ENCODE measurements at regions not wholly inside any gene's neighbourhood (a gene's known extent, or its start where the extent isn't known, plus 50 kb on each side); places are given as distances from the start of the nearest gene placed in this dataset.

DNA sequence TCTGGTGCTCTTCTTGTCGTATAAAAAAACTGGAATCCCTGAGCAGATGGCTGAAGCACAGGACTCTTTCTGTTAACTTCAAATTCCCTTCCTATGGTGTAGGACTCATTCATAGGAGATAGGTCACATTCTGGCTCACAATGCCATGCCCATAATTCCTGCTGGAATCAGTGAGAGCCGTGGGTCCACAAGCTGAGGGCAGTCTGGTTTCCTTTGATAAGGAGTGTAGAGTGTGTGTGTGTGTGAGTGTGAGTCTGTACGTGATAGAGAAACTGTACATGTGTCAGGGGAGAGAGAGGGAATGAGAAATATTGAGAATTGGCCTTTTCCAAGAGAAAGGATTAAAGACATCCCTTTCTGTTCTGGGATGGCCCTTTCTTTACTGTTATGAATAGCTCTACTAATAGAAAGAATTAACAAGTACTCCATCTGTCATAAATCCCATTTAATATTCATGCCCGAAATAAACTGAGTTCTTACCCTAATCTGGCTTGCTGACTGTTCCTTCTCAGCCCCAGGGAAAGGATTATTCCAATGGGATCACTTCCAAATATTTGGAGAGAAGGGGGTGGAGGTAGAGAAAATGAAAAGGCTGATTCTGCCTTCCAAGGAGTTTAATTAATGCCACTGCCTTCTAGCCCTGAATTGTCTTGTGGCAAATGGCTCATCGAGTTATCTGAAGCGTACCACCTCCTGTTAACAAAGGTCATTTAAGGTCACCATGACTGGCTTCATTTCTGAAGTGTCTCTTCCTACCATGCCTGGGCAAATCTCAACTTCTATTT is 79.0 kb downstream of the TMX1 start:
- no peaks in the 10 kb centered on the region for H3K9me3 ChIP-seq (ENCODE audit: control insufficient read depth in 1 of 2, insufficient read depth in 1 of 2, low read depth in 1 of 2, low read length in 2 of 2)
- no peaks in the 10 kb centered on the region for H3K36me3 ChIP-seq (ENCODE audit: control insufficient read depth in 1 of 2, insufficient read depth in 2 of 2, low read length in 2 of 2)
- intact Hi-C loops (cut with micrococcal nuclease): no loop called here
- ATAC-seq (no peak), DNase-seq (ENCODE audit: low read depth, low spot score) (no peak)
- ChIA-PET CTCF (no interaction called here), POLR2A (no interaction called here), RAD21 (ENCODE audit: low non-redundant PET in 1 of 2, low total read pairs in 2 of 2, uncharacterized antibody in 2 of 2, unreplicated experiment in 2 of 2) (no interaction called here)
- no peaks in the 10 kb centered on the region for H3K79me2 ChIP-seq (ENCODE audit: insufficient read depth, low read length)
- TF ChIP-seq EGR1 (IDR thresholded peaks at IDR 0.05; ENCODE audit: low read depth) (no peak), CEBPB (IDR thresholded peaks at IDR 0.05; ENCODE audit: low read depth) (no peak), POLR2A (IDR thresholded peaks at IDR 0.05; ENCODE audit: borderline replicate concordance, extremely low read depth, insufficient read depth, insufficient read length) (no peak), ELF1 (IDR thresholded peaks at IDR 0.05; ENCODE audit: borderline replicate concordance, low read depth) (no peak), EZH2 (IDR thresholded peaks at IDR 0.05) (no peak), ZNF274 (IDR thresholded peaks at IDR 0.05; ENCODE audit: low read depth, low read length) (no peak), ZFX (IDR thresholded peaks at IDR 0.05) (no peak), JUND (IDR thresholded peaks at IDR 0.05) (no peak), TCF7L2 (IDR thresholded peaks at IDR 0.05; ENCODE audit: borderline replicate concordance, extremely low read depth, insufficient read depth, insufficient read length) (no peak), POLR2AphosphoS5 (IDR thresholded peaks at IDR 0.05; ENCODE audit: low read depth, low read length) (no peak), SP1 (IDR thresholded peaks at IDR 0.05; ENCODE audit: low read depth) (no peak), YY1 (IDR thresholded peaks at IDR 0.05; ENCODE audit: extremely low read depth, insufficient replicate concordance, low read depth, low read length) (no peak), CBX3 (IDR thresholded peaks at IDR 0.05; ENCODE audit: low read depth) (no peak)
- TF ChIP-seq, protein P1, sequence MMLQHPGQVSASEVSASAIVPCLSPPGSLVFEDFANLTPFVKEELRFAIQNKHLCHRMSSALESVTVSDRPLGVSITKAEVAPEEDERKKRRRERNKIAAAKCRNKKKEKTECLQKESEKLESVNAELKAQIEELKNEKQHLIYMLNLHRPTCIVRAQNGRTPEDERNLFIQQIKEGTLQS (IDR thresholded peaks at IDR 0.05): no peak
- TF ChIP-seq, protein P2, sequence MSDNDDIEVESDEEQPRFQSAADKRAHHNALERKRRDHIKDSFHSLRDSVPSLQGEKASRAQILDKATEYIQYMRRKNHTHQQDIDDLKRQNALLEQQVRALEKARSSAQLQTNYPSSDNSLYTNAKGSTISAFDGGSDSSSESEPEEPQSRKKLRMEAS (IDR thresholded peaks at IDR 0.05): no peak
- TF ChIP-seq, protein P3, sequence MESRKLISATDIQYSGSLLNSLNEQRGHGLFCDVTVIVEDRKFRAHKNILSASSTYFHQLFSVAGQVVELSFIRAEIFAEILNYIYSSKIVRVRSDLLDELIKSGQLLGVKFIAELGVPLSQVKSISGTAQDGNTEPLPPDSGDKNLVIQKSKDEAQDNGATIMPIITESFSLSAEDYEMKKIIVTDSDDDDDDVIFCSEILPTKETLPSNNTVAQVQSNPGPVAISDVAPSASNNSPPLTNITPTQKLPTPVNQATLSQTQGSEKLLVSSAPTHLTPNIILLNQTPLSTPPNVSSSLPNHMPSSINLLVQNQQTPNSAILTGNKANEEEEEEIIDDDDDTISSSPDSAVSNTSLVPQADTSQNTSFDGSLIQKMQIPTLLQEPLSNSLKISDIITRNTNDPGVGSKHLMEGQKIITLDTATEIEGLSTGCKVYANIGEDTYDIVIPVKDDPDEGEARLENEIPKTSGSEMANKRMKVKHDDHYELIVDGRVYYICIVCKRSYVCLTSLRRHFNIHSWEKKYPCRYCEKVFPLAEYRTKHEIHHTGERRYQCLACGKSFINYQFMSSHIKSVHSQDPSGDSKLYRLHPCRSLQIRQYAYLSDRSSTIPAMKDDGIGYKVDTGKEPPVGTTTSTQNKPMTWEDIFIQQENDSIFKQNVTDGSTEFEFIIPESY (IDR thresholded peaks at IDR 0.05; ENCODE audit: extremely low read depth, insufficient replicate concordance, low read length): no peak
- TF ChIP-seq, protein P4, sequence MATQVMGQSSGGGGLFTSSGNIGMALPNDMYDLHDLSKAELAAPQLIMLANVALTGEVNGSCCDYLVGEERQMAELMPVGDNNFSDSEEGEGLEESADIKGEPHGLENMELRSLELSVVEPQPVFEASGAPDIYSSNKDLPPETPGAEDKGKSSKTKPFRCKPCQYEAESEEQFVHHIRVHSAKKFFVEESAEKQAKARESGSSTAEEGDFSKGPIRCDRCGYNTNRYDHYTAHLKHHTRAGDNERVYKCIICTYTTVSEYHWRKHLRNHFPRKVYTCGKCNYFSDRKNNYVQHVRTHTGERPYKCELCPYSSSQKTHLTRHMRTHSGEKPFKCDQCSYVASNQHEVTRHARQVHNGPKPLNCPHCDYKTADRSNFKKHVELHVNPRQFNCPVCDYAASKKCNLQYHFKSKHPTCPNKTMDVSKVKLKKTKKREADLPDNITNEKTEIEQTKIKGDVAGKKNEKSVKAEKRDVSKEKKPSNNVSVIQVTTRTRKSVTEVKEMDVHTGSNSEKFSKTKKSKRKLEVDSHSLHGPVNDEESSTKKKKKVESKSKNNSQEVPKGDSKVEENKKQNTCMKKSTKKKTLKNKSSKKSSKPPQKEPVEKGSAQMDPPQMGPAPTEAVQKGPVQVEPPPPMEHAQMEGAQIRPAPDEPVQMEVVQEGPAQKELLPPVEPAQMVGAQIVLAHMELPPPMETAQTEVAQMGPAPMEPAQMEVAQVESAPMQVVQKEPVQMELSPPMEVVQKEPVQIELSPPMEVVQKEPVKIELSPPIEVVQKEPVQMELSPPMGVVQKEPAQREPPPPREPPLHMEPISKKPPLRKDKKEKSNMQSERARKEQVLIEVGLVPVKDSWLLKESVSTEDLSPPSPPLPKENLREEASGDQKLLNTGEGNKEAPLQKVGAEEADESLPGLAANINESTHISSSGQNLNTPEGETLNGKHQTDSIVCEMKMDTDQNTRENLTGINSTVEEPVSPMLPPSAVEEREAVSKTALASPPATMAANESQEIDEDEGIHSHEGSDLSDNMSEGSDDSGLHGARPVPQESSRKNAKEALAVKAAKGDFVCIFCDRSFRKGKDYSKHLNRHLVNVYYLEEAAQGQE (IDR thresholded peaks at IDR 0.05; ENCODE audit: low read depth): no peak
- TF ChIP-seq, protein P5, sequence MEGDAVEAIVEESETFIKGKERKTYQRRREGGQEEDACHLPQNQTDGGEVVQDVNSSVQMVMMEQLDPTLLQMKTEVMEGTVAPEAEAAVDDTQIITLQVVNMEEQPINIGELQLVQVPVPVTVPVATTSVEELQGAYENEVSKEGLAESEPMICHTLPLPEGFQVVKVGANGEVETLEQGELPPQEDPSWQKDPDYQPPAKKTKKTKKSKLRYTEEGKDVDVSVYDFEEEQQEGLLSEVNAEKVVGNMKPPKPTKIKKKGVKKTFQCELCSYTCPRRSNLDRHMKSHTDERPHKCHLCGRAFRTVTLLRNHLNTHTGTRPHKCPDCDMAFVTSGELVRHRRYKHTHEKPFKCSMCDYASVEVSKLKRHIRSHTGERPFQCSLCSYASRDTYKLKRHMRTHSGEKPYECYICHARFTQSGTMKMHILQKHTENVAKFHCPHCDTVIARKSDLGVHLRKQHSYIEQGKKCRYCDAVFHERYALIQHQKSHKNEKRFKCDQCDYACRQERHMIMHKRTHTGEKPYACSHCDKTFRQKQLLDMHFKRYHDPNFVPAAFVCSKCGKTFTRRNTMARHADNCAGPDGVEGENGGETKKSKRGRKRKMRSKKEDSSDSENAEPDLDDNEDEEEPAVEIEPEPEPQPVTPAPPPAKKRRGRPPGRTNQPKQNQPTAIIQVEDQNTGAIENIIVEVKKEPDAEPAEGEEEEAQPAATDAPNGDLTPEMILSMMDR (IDR thresholded peaks at IDR 0.05 in 2 of 3, conservative IDR thresholded peaks at IDR 0.05 in 1 of 3; ENCODE audit: borderline replicate concordance in 1 of 3, insufficient read depth in 1 of 3, low read depth in 2 of 3, low read length in 2 of 3): no peak
- no peak overlapping the region for H3K4me2 ChIP-seq (ENCODE audit: low read length)
- BruUV-seq (replicated peaks): no TSS peak
- H4K20me1 ChIP-seq (ENCODE audit: insufficient read depth): no peaks in the 10 kb centered on the region
- no peaks in the 10 kb centered on the region for H3K4me1 ChIP-seq (ENCODE audit: control insufficient read depth in 1 of 2, insufficient read depth in 2 of 2, low read length in 2 of 2)
- no peak overlapping the region for H2AFZ ChIP-seq (ENCODE audit: low read depth, low read length, poor library complexity, severe bottlenecking)
- no peaks in the 10 kb centered on the region for H3K27me3 ChIP-seq (ENCODE audit: insufficient read depth, low read length)
- no peak overlapping the region for H3K9ac ChIP-seq (ENCODE audit: low read length)
- no peaks in the 10 kb centered on the region for H3K9me2 ChIP-seq (ENCODE audit: insufficient read depth)
- no peak overlapping the region for H3K27ac ChIP-seq (ENCODE audit: low read depth, low read length)
- H3K4me3 ChIP-seq (replicated peaks in 1 of 2; ENCODE audit: low read depth in 1 of 2, low read length in 2 of 2): no peak overlapping the region
